GM12891 (cell line): ENCODE measurements at regions not wholly inside any gene's neighbourhood (a gene's known extent, or its start where the extent isn't known, plus 50 kb on each side); places are given as distances from the start of the nearest gene placed in this dataset.

ENCODE experiments used
- DNase-seq: peaks from one replicate; pipeline ENCODE4 v3.0.0; 2011; ENCODE audit warnings: low spot score; ENCODE audit not compliant: insufficient read length
- FAIRE-seq: peaks from 2 replicates; lab custom pipeline; 2011; peaks lifted over from hg19 to GRCh38; lab: Jason Lieb, UNC
- PAX5 ChIP-seq: IDR thresholded peaks from 2 replicates; pipeline ENCODE4 v1.6.1; 2011; ENCODE audit warnings: low read length, moderate library complexity, mild to moderate bottlenecking; ENCODE audit not compliant: insufficient read depth, severe bottlenecking
- POLR2A ChIP-seq: IDR thresholded peaks from 2 replicates; pipeline ENCODE4 v1.6.1; 2011; ENCODE audit warnings: low read depth, low read length, control low read depth
- POLR2AphosphoS5 ChIP-seq: IDR thresholded peaks from 2 replicates; pipeline ENCODE4 v1.6.1; 2011; ENCODE audit warnings: low read depth, low read length, control low read depth
- POU2F2 ChIP-seq: IDR thresholded peaks from 2 replicates; pipeline ENCODE4 v1.6.1; 2011; ENCODE audit warnings: low read depth, mild to moderate bottlenecking, control low read depth, low read length, moderate library complexity
- SPI1 ChIP-seq: IDR thresholded peaks from 2 replicates; pipeline ENCODE4 v1.6.1; 2011; ENCODE audit warnings: low read depth, low read length, control low read depth
- TAF1 ChIP-seq: IDR thresholded peaks from 2 replicates; pipeline ENCODE4 v1.6.1; 2011; ENCODE audit warnings: low read depth, low read length, control low read depth

DNA sequence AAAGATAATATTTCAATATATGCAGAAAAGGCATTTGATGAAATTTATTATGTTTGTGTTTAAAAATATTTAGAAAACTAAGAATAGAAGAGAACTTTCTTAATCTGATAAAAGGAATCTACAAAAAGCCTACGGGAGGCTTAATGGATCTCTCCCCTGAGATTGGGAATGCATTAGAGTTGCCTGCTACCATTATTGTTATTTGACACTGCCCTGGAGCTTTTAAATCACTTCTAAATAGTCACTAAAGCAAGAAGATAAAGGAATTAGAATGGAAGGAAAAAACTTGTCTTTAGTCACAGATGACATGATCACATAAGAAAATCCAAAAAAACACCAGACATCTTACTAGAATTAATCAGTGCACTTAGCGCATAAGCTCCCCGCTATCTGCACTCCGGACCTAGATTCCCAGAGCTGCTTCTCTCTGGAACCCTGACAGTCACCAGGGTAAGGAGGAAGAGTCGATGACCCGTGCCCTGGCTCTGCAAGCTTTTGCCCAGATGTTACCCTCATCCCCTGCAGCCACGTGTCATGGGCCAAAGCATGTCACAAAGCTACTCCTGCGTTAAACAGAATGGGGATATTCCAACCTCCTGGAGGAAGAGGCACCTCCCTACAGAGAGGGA lies 97.1 kb downstream of the MINAR1 start:
- FAIRE-seq (no peak), DNase-seq (no peak)

DNA sequence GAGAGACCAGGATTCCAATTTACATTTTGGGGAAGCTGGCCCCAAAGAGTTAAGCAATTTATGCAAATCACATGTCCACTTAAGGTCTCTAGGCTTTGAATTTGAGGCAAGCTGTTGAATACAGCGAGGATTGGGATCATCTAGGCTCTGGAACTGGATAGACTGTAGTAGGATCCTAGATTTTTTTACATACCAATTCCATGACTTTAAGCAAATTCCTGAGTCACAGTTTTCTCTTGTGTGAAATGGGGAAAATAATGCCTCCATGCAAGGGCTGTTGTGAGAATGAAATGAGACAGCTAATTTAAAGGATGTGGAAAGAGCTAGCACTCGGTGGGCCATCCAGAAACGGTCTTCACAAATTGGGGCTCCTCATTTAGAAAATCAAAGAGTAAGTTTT lies 103.4 kb downstream of the MINAR1 start:
- no peak for FAIRE-seq

More for the DNA sequence above, 97.1 kb downstream of the MINAR1 start:
- TF ChIP-seq POU2F2: no peak

DNA sequence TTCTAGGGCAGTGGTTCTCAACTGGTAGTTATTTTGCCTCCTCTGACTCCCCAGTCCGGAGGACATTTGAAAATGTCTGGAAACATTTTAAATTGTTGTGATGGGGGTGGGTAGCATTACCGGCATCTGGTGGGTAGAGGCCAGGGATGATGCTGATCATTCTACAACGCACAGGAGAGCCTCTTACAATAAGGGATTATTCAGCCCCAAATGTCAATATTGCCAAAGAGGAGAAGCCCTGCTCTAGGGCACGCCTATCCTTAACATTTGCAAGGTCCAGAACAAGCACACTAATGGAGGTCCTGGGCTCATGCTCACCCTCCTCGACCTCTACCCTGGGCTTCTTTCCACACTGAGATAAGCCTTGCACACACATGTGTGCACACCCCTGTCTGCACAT lies 106.4 kb downstream of the MINAR1 start:
- FAIRE-seq: no peak
- TF ChIP-seq POLR2A: no peak
- TF ChIP-seq SPI1: no peak
- TF ChIP-seq POLR2AphosphoS5: no peak
- TF ChIP-seq PAX5: no peak
- TF ChIP-seq POU2F2: no peak
- no peak for TF ChIP-seq TAF1
- no peak for DNase-seq

More for the DNA sequence above, 103.4 kb downstream of the MINAR1 start:
- no peak for TF ChIP-seq SPI1
- TF ChIP-seq POLR2A: no peak
- TF ChIP-seq PAX5: no peak
- TF ChIP-seq POU2F2: no peak
- no peak for TF ChIP-seq TAF1
- no peak for TF ChIP-seq POLR2AphosphoS5
- DNase-seq: no peak

DNA sequence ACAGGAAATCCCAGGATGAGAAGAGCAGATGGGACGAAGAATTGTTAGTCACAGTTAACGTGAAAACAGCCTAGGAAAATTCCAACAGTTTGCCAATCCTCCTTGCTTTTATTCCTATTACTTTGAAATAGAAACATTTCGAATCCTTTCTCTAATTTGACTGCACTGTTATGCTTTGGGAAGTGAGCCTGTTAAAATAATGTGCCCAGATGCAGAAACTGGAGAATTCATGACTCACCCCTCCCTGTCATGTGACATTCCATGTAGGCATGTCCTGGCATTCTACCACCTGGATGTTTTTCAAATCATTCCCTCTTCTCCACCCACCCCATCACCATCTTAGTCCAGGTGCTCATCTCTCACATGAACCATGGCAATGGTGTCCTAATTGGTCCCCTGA lies 107.3 kb downstream of the MINAR1 start:
- TF ChIP-seq POLR2A: no peak
- DNase-seq: no peak
- FAIRE-seq: no peak

DNA sequence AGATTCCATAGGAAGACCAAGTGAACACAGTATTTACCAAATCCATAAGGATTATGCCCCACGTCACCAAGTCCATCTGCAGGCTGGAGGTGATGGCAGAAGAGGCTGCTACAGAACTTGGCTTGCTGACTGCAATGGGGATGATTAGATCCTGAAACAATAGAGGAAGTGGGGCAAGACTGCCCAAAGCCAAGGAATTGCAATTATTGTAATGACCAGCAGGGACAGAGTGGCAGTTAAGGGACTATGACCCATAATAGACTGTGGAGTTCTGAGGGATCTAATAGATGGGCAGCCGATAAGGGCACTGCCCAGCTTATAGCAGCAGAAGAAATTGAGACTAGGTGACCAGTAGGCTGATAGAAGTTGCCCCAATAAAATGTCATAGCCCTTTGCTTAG lies 108.4 kb downstream of the MINAR1 start:
- no peak for DNase-seq
- TF ChIP-seq SPI1 (peak; percentile 69), POU2F2 (no peak)
- FAIRE-seq: no peak

DNA sequence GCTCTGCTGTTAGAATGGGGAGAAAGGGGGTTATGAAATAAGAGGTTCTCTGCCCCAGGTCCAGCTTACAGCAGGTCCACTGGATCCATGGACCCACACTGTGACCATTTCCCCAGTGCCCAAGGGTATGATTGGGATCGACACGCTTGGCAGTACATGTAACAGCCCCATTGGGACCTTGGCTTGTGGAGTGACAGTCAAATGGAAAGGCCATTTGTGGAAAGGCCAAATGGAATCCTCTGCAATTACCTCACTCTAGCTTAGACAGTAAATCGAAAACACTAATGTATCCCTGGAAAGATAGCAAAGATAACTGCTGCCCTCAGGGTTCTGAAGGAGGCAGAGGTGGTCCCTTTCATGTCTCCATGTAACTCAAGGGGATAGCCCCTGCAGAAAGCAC lies 109.1 kb downstream of the MINAR1 start:
- TF ChIP-seq POLR2A (no peak), POU2F2 (no peak), POLR2AphosphoS5 (no peak), PAX5 (no peak), SPI1 (no peak), TAF1 (no peak)
- FAIRE-seq (no peak), DNase-seq (no peak)

DNA sequence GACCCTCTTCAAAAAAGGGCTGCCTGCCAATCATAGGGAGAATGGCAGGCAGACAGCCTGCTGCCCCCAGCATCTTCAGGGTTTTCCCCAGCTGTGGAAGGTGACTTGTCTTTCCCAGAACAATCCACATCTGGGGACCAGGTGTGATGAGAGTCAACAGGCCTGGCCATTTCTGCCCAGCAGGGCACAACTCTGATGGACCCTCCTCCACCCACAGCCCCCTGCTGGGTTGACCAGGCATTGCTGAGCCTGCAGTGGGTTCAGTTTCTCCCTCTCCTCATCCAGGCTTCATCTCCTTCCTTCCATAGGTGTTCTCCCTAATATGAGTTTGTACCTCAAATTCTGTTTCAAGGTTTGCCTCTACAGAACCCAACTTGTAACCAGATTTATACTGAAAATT lies 111.0 kb downstream of the MINAR1 start:
- no peak for TF ChIP-seq POLR2A
- TF ChIP-seq TAF1: no peak
- TF ChIP-seq PAX5: no peak
- TF ChIP-seq SPI1: no peak
- no peak for TF ChIP-seq POLR2AphosphoS5
- no peak for TF ChIP-seq POU2F2
- FAIRE-seq (no peak), DNase-seq (no peak)

DNA sequence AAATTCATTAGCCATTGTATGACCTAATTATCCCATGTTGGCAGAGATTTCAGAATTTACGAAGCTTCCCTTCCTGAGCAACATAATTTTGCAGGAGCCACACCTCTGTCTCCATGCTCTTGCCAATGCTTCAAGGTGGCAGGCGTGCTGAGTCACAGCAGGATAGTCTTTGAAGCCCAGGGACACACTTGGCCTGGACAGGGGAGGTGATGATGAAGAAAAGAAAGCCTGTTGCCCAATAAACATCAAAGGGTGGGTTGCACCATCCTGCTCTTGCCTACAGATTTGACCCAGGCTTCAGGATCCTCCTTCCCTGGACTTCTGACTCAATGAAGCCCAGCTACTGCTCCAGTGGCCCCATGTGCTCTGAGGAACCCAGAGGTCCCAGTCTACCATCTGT lies 117.1 kb downstream of the MINAR1 start:
- FAIRE-seq (no peak), DNase-seq (no peak)
- TF ChIP-seq POU2F2 (no peak), PAX5 (no peak), POLR2A (no peak), TAF1 (no peak), SPI1 (no peak), POLR2AphosphoS5 (no peak)

DNA sequence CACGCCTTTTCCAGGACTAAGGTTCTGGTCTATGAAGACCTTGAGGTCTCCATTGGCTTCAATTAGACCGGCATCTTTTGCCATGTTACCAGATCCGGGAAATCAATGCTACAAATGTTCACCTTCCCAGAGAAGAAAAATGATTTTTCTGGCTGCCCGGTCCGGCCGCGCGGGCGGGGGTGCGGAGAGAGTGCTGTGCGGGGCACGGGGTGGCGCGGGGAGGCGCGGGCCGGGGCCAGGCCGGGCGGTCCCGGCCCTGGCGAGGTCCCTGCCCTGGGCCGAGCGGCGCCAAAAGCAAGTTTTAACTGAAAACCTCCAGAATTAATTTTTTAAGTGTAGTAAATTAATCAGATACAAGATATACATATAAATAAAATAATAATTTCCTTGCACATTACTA lies 128.2 kb downstream of the MINAR1 start:
- no peak for TF ChIP-seq POLR2A
- TF ChIP-seq TAF1: no peak
- TF ChIP-seq POLR2AphosphoS5: no peak
- no peak for TF ChIP-seq POU2F2
- TF ChIP-seq PAX5: no peak
- no peak for TF ChIP-seq SPI1
- no peak for FAIRE-seq
- DNase-seq: no peak

DNA sequence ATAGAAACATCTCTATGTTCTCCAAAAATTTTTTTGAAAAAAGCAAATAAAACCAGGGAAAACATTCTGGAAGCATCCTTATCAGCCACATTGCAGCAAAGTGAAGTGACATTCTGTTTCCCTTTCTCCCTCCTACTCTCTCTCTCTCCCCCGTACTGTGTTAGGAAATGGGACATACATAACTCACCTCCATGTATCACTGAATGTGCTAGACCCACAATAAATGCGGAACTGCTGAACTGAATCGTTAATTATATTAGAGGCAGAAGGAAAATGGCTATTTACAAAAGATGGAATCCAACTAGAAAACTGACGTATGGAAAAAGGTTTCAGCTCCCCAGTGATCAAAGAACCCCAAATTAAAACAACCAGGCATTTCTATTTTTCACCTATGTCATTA lies 129.8 kb downstream of the MINAR1 start:
- no peak for DNase-seq
- FAIRE-seq: no peak
- TF ChIP-seq TAF1: no peak
- no peak for TF ChIP-seq PAX5
- no peak for TF ChIP-seq POLR2AphosphoS5
- no peak for TF ChIP-seq POLR2A

DNA sequence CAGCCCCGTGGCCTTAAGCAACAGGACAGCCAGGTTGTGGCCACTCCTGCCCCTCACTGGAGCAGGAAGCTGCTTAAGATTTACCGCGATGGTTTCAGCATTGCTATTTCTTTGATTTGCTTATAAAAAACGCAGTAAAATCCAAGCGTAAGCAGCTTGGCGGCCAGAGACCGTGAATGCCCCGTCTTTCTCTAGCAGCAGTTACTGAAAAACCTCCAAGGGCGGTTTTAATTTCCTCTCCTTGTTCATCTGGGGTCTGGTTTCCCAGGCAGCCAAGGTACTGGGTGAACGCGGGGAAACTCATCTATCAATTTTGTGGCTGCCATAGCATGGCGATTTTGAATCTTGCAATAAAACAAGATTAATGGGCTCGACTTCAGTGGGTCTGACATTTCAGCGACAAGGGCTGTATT lies 130.3 kb downstream of the MINAR1 start:
- no peak for FAIRE-seq
- no peak for TF ChIP-seq POU2F2
- TF ChIP-seq SPI1: no peak
- TF ChIP-seq POLR2A: no peak
- TF ChIP-seq TAF1: no peak
- no peak for TF ChIP-seq PAX5
- no peak for TF ChIP-seq POLR2AphosphoS5
- DNase-seq: no peak
